SK-N-SH treated with all-trans-retinoic acid at 6 μM for 48 hours (cell line): ENCODE measurements at regions not wholly inside any gene's neighbourhood (a gene's known extent, or its start where the extent isn't known, plus 50 kb on each side); places are given as distances from the start of the nearest gene placed in this dataset.

ENCODE experiments used
- ATAC-seq: fragments of 200-7000 bp; cut with Tn5 transposase; 3 replicates; pipeline ENCODE4 v1.9.1; 2020; ENCODE audit warnings: mild to moderate bottlenecking, moderate library complexity
- ARNTL ChIP-seq: fragments of 450-650 bp; formaldehyde crosslinking; IDR thresholded peaks from 2 replicates; pipeline ENCODE4 v1.5.0; 2020; ENCODE audit warnings: low read depth, mild to moderate bottlenecking, moderate library complexity, borderline replicate concordance
- BACH2 ChIP-seq: fragments of 250-450 bp; sonication (Bioruptor Pico); IDR thresholded peaks from 2 replicates; pipeline ENCODE4 v1.9.0; 2021; ENCODE audit warnings: mild to moderate bottlenecking, borderline replicate concordance
- CSDC2 ChIP-seq: fragments of 250-450 bp; sonication (Bioruptor Pico); IDR thresholded peaks from 2 replicates; pipeline ENCODE4 v1.5.0; 2020; ENCODE audit warnings: mild to moderate bottlenecking, moderate library complexity
- ESRRG ChIP-seq: fragments of 250-450 bp; sonication (Bioruptor Pico); IDR thresholded peaks from 2 replicates; pipeline ENCODE4 v1.6.1; 2021; ENCODE audit warnings: mild to moderate bottlenecking
- GLIS3 ChIP-seq: fragments of 250-450 bp; sonication (Bioruptor Pico); IDR thresholded peaks from 2 replicates; pipeline ENCODE4 v1.5.0; 2020; ENCODE audit warnings: mild to moderate bottlenecking, moderate library complexity
- OSR1 ChIP-seq: fragments of 250-450 bp; sonication (Bioruptor Pico); IDR thresholded peaks from 2 replicates; pipeline ENCODE4 v1.8.0; 2022; ENCODE audit warnings: moderate library complexity, mild to moderate bottlenecking, inconsistent platforms
- PPARA ChIP-seq: fragments of 250-450 bp; sonication (Bioruptor Pico); IDR thresholded peaks from 2 replicates; pipeline ENCODE4 v1.5.0; 2020; ENCODE audit warnings: mild to moderate bottlenecking, borderline replicate concordance
- RARB ChIP-seq: fragments of 250-450 bp; sonication (Bioruptor Pico); IDR thresholded peaks from 2 replicates; pipeline ENCODE4 v1.8.0; 2021; ENCODE audit warnings: mild to moderate bottlenecking, moderate library complexity
- SNAI2 ChIP-seq: fragments of 250-450 bp; sonication (Bioruptor Pico); IDR thresholded peaks from 2 replicates; pipeline ENCODE4 v1.5.0; 2020; ENCODE audit warnings: mild to moderate bottlenecking, moderate library complexity
- TCF4 ChIP-seq: fragments of 250-450 bp; sonication (Bioruptor Pico); IDR thresholded peaks from 2 replicates; pipeline ENCODE4 v1.8.0; 2021; ENCODE audit warnings: mild to moderate bottlenecking, moderate library complexity, borderline replicate concordance
- TOX ChIP-seq: fragments of 250-450 bp; sonication (Bioruptor Pico); IDR thresholded peaks from 2 replicates; pipeline ENCODE4 v1.8.0; 2021; ENCODE audit warnings: mild to moderate bottlenecking, moderate library complexity, borderline replicate concordance
- ZC3H10 ChIP-seq: fragments of 250-450 bp; sonication (Bioruptor Pico); IDR thresholded peaks from 2 replicates; pipeline ENCODE4 v1.5.1; 2021; ENCODE audit warnings: mild to moderate bottlenecking, moderate library complexity
- ZFP3 ChIP-seq: fragments of 250-450 bp; sonication (Bioruptor Pico); IDR thresholded peaks from 2 replicates; pipeline ENCODE4 v1.5.0; 2020; ENCODE audit warnings: mild to moderate bottlenecking, moderate library complexity
- ZFP30 ChIP-seq: fragments of 450-650 bp; formaldehyde crosslinking; IDR thresholded peaks from 2 replicates; pipeline ENCODE4 v1.5.0; 2022; ENCODE audit warnings: mild to moderate bottlenecking, moderate library complexity
- ZNF565 ChIP-seq: fragments of 450-650 bp; formaldehyde crosslinking; conservative IDR thresholded peaks from 2 replicates; pipeline ENCODE4 v1.5.0; 2020; ENCODE audit warnings: low read depth, mild to moderate bottlenecking, moderate library complexity
- ZNF70 ChIP-seq: fragments of 450-650 bp; formaldehyde crosslinking; IDR thresholded peaks from 2 replicates; pipeline ENCODE4 v1.5.0; 2020; ENCODE audit warnings: mild to moderate bottlenecking, moderate library complexity
- ZNF8 ChIP-seq: fragments of 450-650 bp; formaldehyde crosslinking; IDR thresholded peaks from 2 replicates; pipeline ENCODE4 v1.5.0; 2020; ENCODE audit warnings: mild to moderate bottlenecking, moderate library complexity
- TF ChIP-seq, protein P1 (sequence below): fragments of 250-450 bp; sonication (Bioruptor Pico); IDR thresholded peaks from 2 replicates; pipeline ENCODE4 v1.8.0; 2021; ENCODE audit warnings: low read depth, mild to moderate bottlenecking, moderate library complexity, borderline replicate concordance
- TF ChIP-seq, protein P2 (sequence below): fragments of 250-450 bp; sonication (Bioruptor Pico); IDR thresholded peaks from 2 replicates; pipeline ENCODE4 v1.5.1; 2021; ENCODE audit warnings: mild to moderate bottlenecking, moderate library complexity
- TF ChIP-seq, protein P3 (sequence below): fragments of 250-450 bp; sonication (Bioruptor Pico); IDR thresholded peaks from 2 replicates; pipeline ENCODE4 v1.8.0; 2020; ENCODE audit warnings: mild to moderate bottlenecking, moderate library complexity, borderline replicate concordance
- TF ChIP-seq, protein P4 (sequence below): fragments of 250-450 bp; sonication (Bioruptor Pico); IDR thresholded peaks from 2 replicates; pipeline ENCODE4 v1.5.1; 2020; ENCODE audit warnings: low read depth, mild to moderate bottlenecking, moderate library complexity

DNA sequence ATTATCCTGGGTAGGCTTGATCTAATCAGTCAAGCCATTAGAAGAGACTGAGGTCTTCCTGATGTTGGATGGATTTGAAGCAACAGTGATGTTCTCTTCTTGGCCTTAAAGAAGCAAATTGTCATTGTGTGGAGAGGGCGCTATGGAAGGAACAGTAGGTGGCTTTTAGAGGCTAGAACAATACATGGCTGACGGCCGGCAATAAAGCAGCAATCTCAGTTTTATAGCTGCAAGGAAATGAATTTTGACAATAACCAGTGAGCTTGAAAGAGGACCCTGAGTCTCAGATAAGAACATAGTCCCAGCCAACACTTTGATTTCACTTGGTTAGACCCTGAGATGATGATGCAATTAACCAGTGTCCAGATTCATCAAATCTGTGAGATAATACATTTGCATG lies 302.1 kb downstream of the NSUN3 start:
- ATAC-seq, result no peak
- TF ChIP-seq ZNF565 (CRISPR knock-in tag) (no peak), ZNF8 (CRISPR knock-in tag) (no peak), ARNTL (CRISPR knock-in tag) (no peak), TCF4 (CRISPR knock-in tag) (no peak), PPARA (CRISPR knock-in tag) (no peak), ZFP30 (CRISPR knock-in tag) (no peak), ZNF70 (CRISPR knock-in tag) (no peak), RARB (CRISPR knock-in tag) (no peak), CSDC2 (CRISPR knock-in tag) (no peak), SNAI2 (no peak), ZFP3 (CRISPR knock-in tag) (no peak)
- TF ChIP-seq, protein P1, sequence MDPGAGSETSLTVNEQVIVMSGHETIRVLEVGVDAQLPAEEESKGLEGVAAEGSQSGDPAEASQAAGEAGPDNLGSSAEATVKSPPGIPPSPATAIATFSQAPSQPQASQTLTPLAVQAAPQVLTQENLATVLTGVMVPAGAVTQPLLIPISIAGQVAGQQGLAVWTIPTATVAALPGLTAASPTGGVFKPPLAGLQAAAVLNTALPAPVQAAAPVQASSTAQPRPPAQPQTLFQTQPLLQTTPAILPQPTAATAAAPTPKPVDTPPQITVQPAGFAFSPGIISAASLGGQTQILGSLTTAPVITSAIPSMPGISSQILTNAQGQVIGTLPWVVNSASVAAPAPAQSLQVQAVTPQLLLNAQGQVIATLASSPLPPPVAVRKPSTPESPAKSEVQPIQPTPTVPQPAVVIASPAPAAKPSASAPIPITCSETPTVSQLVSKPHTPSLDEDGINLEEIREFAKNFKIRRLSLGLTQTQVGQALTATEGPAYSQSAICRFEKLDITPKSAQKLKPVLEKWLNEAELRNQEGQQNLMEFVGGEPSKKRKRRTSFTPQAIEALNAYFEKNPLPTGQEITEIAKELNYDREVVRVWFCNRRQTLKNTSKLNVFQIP (CRISPR knock-in tag), result no peak
- TF ChIP-seq, protein P2, sequence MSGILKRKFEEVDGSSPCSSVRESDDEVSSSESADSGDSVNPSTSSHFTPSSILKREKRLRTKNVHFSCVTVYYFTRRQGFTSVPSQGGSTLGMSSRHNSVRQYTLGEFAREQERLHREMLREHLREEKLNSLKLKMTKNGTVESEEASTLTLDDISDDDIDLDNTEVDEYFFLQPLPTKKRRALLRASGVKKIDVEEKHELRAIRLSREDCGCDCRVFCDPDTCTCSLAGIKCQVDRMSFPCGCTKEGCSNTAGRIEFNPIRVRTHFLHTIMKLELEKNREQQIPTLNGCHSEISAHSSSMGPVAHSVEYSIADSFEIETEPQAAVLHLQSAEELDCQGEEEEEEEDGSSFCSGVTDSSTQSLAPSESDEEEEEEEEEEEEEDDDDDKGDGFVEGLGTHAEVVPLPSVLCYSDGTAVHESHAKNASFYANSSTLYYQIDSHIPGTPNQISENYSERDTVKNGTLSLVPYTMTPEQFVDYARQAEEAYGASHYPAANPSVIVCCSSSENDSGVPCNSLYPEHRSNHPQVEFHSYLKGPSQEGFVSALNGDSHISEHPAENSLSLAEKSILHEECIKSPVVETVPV, result no peak
- TF ChIP-seq, protein P3, sequence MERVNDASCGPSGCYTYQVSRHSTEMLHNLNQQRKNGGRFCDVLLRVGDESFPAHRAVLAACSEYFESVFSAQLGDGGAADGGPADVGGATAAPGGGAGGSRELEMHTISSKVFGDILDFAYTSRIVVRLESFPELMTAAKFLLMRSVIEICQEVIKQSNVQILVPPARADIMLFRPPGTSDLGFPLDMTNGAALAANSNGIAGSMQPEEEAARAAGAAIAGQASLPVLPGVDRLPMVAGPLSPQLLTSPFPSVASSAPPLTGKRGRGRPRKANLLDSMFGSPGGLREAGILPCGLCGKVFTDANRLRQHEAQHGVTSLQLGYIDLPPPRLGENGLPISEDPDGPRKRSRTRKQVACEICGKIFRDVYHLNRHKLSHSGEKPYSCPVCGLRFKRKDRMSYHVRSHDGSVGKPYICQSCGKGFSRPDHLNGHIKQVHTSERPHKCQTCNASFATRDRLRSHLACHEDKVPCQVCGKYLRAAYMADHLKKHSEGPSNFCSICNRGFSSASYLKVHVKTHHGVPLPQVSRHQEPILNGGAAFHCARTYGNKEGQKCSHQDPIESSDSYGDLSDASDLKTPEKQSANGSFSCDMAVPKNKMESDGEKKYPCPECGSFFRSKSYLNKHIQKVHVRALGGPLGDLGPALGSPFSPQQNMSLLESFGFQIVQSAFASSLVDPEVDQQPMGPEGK (CRISPR knock-in tag), result no peak
- TF ChIP-seq, protein P4, sequence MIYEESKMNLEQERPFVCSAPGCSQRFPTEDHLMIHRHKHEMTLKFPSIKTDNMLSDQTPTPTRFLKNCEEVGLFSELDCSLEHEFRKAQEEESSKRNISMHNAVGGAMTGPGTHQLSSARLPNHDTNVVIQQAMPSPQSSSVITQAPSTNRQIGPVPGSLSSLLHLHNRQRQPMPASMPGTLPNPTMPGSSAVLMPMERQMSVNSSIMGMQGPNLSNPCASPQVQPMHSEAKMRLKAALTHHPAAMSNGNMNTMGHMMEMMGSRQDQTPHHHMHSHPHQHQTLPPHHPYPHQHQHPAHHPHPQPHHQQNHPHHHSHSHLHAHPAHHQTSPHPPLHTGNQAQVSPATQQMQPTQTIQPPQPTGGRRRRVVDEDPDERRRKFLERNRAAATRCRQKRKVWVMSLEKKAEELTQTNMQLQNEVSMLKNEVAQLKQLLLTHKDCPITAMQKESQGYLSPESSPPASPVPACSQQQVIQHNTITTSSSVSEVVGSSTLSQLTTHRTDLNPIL (CRISPR knock-in tag), result no peak
- TF ChIP-seq, all 23 proteins: peak for 0

DNA sequence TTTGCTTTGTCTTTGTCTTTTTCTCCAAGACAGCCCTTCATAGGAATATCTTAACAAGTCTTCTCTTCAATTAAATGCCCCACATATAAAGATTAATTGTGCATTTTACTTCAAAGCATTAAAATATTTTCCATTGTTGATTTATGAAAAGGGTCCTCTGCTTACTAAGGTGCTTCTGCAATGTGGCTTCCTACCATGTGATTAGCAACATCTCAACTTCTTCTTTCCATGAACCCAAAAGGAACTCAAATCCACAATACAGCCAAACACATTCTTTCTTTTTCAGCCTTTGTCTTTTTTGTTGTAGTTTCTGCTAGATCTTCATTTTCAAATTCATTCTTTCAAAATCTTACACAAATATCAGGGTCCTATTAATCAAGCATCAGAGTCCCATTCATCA lies 309.2 kb downstream of the NSUN3 start:
- ATAC-seq, result no peak
- TF ChIP-seq PPARA (CRISPR knock-in tag), result no peak
- TF ChIP-seq CSDC2 (CRISPR knock-in tag), result no peak
- no peak for TF ChIP-seq OSR1 (CRISPR knock-in tag)
- TF ChIP-seq, all 23 proteins: peak for 0

DNA sequence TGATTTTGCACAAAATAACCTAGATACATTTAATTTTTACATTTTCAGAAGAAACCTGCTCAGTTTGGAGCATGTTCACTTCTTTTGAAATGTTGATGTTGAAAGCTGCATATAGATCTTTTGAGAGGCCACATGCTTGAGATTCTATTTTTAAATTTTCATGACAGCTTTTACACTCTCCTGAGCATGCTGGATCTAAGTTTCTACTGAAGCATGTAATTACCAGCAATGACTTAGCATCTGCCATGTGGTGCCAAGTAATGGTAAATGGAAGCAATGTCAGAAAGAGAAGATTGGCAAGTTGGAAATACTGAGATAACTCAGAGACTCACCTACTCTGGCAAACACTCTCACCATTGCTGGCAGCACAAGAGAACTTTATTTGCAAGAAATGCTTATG lies 310.6 kb downstream of the NSUN3 start:
- ATAC-seq, result no peak
- no peak for TF ChIP-seq ZFP3 (CRISPR knock-in tag)
- TF ChIP-seq TCF4 (CRISPR knock-in tag), result no peak
- TF ChIP-seq, protein P2, result no peak
- TF ChIP-seq, protein P1 (CRISPR knock-in tag), result no peak
- TF ChIP-seq, protein P3 (CRISPR knock-in tag), result no peak
- no peak for TF ChIP-seq PPARA (CRISPR knock-in tag)
- TF ChIP-seq, protein P4 (CRISPR knock-in tag), result no peak
- TF ChIP-seq BACH2 (CRISPR knock-in tag), result no peak
- TF ChIP-seq ESRRG (CRISPR knock-in tag), result no peak
- TF ChIP-seq RARB (CRISPR knock-in tag), result no peak
- TF ChIP-seq ZNF565 (CRISPR knock-in tag), result no peak
- TF ChIP-seq SNAI2, result no peak
- no peak for TF ChIP-seq ARNTL (CRISPR knock-in tag)
- no peak for TF ChIP-seq TOX
- TF ChIP-seq ZC3H10 (CRISPR knock-in tag), result no peak
- no peak for TF ChIP-seq GLIS3 (CRISPR knock-in tag)
